ENCODE measurements at regions not wholly inside any gene's neighbourhood (a gene's known extent, or its start where the extent isn't known, plus 50 kb on each side); places are given as distances from the start of the nearest gene placed in this dataset.

- Histone ChIP-seq H3K79me2 (ENCODE audit: insufficient read depth, low read depth, low read length) (no peaks in the 10 kb centered on the region), H3K9me3 (ENCODE audit: low read length) (no peaks in the 10 kb centered on the region), H3K4me1 (ENCODE audit: insufficient read depth, low read length, poor library complexity, severe bottlenecking) (peaks cover 13% of the 10 kb centered on the region), H4K20me1 (ENCODE audit: insufficient read depth, low read length) (no peaks in the 10 kb centered on the region), H3K9me2 (ENCODE audit: insufficient read depth, low read length) (no peaks in the 10 kb centered on the region), H3K27ac (ENCODE audit: low read depth, low read length, poor library complexity, severe bottlenecking) (no peak overlapping the region), H3K4me3 (ENCODE audit: low read depth, low read length, poor library complexity, severe bottlenecking) (no peak overlapping the region), H3K4me2 (ENCODE audit: low read length) (no peak overlapping the region), H3K36me3 (ENCODE audit: insufficient read depth, low read length) (no peaks in the 10 kb centered on the region), H2AFZ (ENCODE audit: low read length) (no peak overlapping the region)
- no peak for TF ChIP-seq CTCF (conservative IDR thresholded peaks at IDR 0.05; ENCODE audit: low read length)
- no peak for TF ChIP-seq EZH2phosphoT487 (IDR thresholded peaks at IDR 0.05; ENCODE audit: borderline replicate concordance, low read depth, low read length)
- POLR2A ChIA-PET, result interaction anchor here (0.6 to 0.7 kb wide), 2 partner anchors 195 to 334 kb away, joined by 3 to 4 read pairs; no protein-coding TSS in a partner anchor
- no TSS peak for BruUV-seq (replicated peaks)
- CTCF ChIA-PET (ENCODE audit: unreplicated experiment), result no interaction called here
- intact Hi-C loops (cut with micrococcal nuclease; ENCODE audit: unreplicated experiment), result no loop called here
- DNase-seq (ENCODE audit: low spot score), result no peak
Observed at GRCh38 chr5:124514956-124515355, 231.5 kb downstream of the ZNF608 start.

DNA sequence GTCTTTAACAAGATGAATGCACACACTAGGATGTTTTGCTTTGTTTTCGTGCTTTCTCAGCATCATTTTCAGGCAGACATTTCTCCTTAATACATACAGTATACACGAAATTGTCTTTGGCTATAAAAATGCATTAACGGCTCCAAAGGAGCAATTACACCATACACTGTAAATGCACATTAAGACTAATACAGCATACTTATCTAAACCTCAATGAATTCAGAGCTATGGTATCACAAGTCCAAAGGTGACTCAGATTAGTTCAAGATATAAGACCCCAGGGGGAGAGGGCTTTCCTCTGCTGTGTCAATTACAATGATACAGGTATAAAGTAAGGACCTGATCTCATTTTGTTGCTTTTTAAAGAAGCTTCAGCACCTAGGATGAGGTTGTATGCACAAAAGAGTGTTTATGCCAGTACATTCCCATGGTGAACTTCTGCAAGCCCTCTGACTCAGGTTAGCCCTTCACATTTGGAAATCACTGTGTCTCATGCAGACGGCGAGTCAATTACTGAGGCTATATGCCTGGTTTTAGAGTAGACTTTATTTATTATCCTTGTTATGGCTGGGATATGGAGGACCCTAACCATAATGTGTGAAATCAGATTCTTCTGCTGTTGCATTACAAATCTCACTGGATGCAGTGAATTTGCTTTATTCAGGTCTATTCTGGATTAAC is 233.3 kb downstream of the ZNF608 start:
- no peak for TF ChIP-seq EZH2phosphoT487 (IDR thresholded peaks at IDR 0.05; ENCODE audit: borderline replicate concordance, low read depth, low read length)
- TF ChIP-seq CTCF (conservative IDR thresholded peaks at IDR 0.05; ENCODE audit: low read length), result no peak
- DNase-seq (ENCODE audit: low spot score), result no peak
- peaks cover 6% of the 10 kb centered on the region for H3K4me1 ChIP-seq (ENCODE audit: insufficient read depth, low read length, poor library complexity, severe bottlenecking)
- no peaks in the 10 kb centered on the region for H3K36me3 ChIP-seq (ENCODE audit: insufficient read depth, low read length)
- CTCF ChIA-PET (ENCODE audit: unreplicated experiment), result no interaction called here
- intact Hi-C loops (cut with micrococcal nuclease; ENCODE audit: unreplicated experiment), result no loop called here
- no TSS peak for BruUV-seq (replicated peaks)
- no peak overlapping the region for H2AFZ ChIP-seq (ENCODE audit: low read length)
- no peak overlapping the region for H3K27ac ChIP-seq (ENCODE audit: low read depth, low read length, poor library complexity, severe bottlenecking)
- no peak overlapping the region for H3K4me3 ChIP-seq (ENCODE audit: low read depth, low read length, poor library complexity, severe bottlenecking)
- H3K79me2 ChIP-seq (ENCODE audit: insufficient read depth, low read depth, low read length), result no peaks in the 10 kb centered on the region
- no peaks in the 10 kb centered on the region for H3K9me2 ChIP-seq (ENCODE audit: insufficient read depth, low read length)
- H3K9me3 ChIP-seq (ENCODE audit: low read length), result no peaks in the 10 kb centered on the region
- H3K4me2 ChIP-seq (ENCODE audit: low read length), result no peak overlapping the region
- POLR2A ChIA-PET, result no interaction called here
- H4K20me1 ChIP-seq (ENCODE audit: insufficient read depth, low read length), result no peaks in the 10 kb centered on the region

DNA sequence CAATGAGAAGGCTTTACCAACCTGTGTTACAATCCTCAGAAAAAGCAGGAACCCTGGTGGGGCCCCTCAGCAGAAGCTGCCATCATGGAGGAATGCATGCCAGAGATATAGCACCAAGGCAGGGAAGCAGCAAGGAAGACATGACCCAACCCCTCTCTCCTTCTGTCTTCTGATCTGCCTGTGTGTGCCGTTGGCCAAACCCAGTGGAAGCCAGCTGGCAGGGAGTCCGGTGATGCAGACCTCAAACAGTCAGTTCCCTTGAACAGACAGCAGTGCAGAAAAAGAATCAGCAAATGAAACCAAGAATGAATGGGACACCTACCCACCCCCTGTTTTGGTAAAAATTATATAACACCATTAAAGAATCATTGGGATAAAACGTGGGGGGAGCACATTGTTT is 234.2 kb downstream of the ZNF608 start:
- Histone ChIP-seq H3K4me2 (ENCODE audit: low read length) (no peak overlapping the region), H3K36me3 (ENCODE audit: insufficient read depth, low read length) (no peaks in the 10 kb centered on the region), H4K20me1 (ENCODE audit: insufficient read depth, low read length) (no peaks in the 10 kb centered on the region), H3K27ac (ENCODE audit: low read depth, low read length, poor library complexity, severe bottlenecking) (no peak overlapping the region), H3K4me1 (ENCODE audit: insufficient read depth, low read length, poor library complexity, severe bottlenecking) (peaks cover 6% of the 10 kb centered on the region), H3K9me2 (ENCODE audit: insufficient read depth, low read length) (no peaks in the 10 kb centered on the region), H3K9me3 (ENCODE audit: low read length) (no peaks in the 10 kb centered on the region), H2AFZ (ENCODE audit: low read length) (no peak overlapping the region), H3K79me2 (ENCODE audit: insufficient read depth, low read depth, low read length) (no peaks in the 10 kb centered on the region), H3K4me3 (ENCODE audit: low read depth, low read length, poor library complexity, severe bottlenecking) (no peak overlapping the region)
- CTCF ChIA-PET (ENCODE audit: unreplicated experiment), result no interaction called here
- POLR2A ChIA-PET, result no interaction called here
- no TSS peak for BruUV-seq (replicated peaks)
- no peak for DNase-seq (ENCODE audit: low spot score)
- intact Hi-C loops (cut with micrococcal nuclease; ENCODE audit: unreplicated experiment), result no loop called here
- no peak for TF ChIP-seq EZH2phosphoT487 (IDR thresholded peaks at IDR 0.05; ENCODE audit: borderline replicate concordance, low read depth, low read length)
- TF ChIP-seq CTCF (conservative IDR thresholded peaks at IDR 0.05; ENCODE audit: low read length), result no peak
